ENCODE measurements at regions not wholly inside any gene's neighbourhood (a gene's known extent, or its start where the extent isn't known, plus 50 kb on each side); places are given as distances from the start of the nearest gene placed in this dataset.
"Not testable (repeated sequence)": the region's sequence is repeated elsewhere in the genome, so short reads cannot be mapped to it uniquely, and the experiment has no call there.

GRCh38 chr1:201732351-201732750 is 96.6 kb upstream of the IPO9 start:
- BruUV-seq (replicated peaks): no TSS peak
- no peak for DNase-seq
- Histone ChIP-seq H3K9me3 (ENCODE audit: insufficient read depth, low read depth) (no peaks in the 10 kb centered on the region), H3K4me2 (no peak overlapping the region), H3K9me2 (ENCODE audit: insufficient read depth) (no peaks in the 10 kb centered on the region), H3K4me1 (replicated peaks; ENCODE audit: insufficient read depth) (no peaks in the 10 kb centered on the region), H2AFZ (no peak overlapping the region), H3K4me3 (no peak overlapping the region), H3K79me2 (ENCODE audit: low read depth) (no peaks in the 10 kb centered on the region), H3K27ac (no peak overlapping the region), H3K27me3 (ENCODE audit: insufficient read depth, low read depth) (no peaks in the 10 kb centered on the region), H4K20me1 (ENCODE audit: insufficient read depth) (no peaks in the 10 kb centered on the region), H3F3A (ENCODE audit: insufficient read depth, low read depth) (no peaks in the 10 kb centered on the region), H3K36me3 (ENCODE audit: low read depth) (no peaks in the 10 kb centered on the region)
- intact Hi-C loops (cut with micrococcal nuclease; ENCODE audit: unreplicated experiment): no loop called here
- POLR2A ChIA-PET (ENCODE audit: unreplicated experiment): no interaction called here
- CTCF ChIA-PET: interaction anchor here (0.8 kb wide), 1 partner anchor 10 kb away, joined by 3 read pairs; no protein-coding TSS in a partner anchor
- no peak for TF ChIP-seq CTCF (conservative IDR thresholded peaks at IDR 0.05)

- intact Hi-C loops (cut with micrococcal nuclease; ENCODE audit: unreplicated experiment); CTCF ChIA-PET; H3F3A ChIP-seq (ENCODE audit: insufficient read depth, low read depth): not testable (repeated sequence)
Observed at GRCh38 chr1:201734221-201734620, 94.7 kb upstream of the IPO9 start.

GRCh38 chr1:201734786-201735185 is 94.2 kb upstream of the IPO9 start:
- Histone ChIP-seq H3K9me2 (ENCODE audit: insufficient read depth) (no peaks in the 10 kb centered on the region), H3K4me3 (no peak overlapping the region), H3K4me1 (replicated peaks; ENCODE audit: insufficient read depth) (no peaks in the 10 kb centered on the region), H3K79me2 (ENCODE audit: low read depth) (no peaks in the 10 kb centered on the region), H3K4me2 (no peak overlapping the region), H4K20me1 (ENCODE audit: insufficient read depth) (no peaks in the 10 kb centered on the region), H3K36me3 (ENCODE audit: low read depth) (no peaks in the 10 kb centered on the region), H3K27me3 (ENCODE audit: insufficient read depth, low read depth) (no peaks in the 10 kb centered on the region), H3F3A (ENCODE audit: insufficient read depth, low read depth) (no peaks in the 10 kb centered on the region), H3K27ac (no peak overlapping the region), H3K9me3 (ENCODE audit: insufficient read depth, low read depth) (no peaks in the 10 kb centered on the region), H2AFZ (no peak overlapping the region)
- intact Hi-C loops (cut with micrococcal nuclease; ENCODE audit: unreplicated experiment): no loop called here
- no TSS peak for BruUV-seq (replicated peaks)
- TF ChIP-seq EZH2 (IDR thresholded peaks at IDR 0.05; ENCODE audit: low read depth) (no peak), CTCF (conservative IDR thresholded peaks at IDR 0.05) (no peak)
- POLR2A ChIA-PET (ENCODE audit: unreplicated experiment): no interaction called here
- DNase-seq: no peak
- CTCF ChIA-PET: no interaction called here

More at GRCh38 chr1:201734221-201734620, 94.7 kb upstream of the IPO9 start:
- H3K79me2 ChIP-seq (ENCODE audit: low read depth); H2AFZ ChIP-seq; H3K4me1 ChIP-seq (replicated peaks; ENCODE audit: insufficient read depth); POLR2A ChIA-PET (ENCODE audit: unreplicated experiment); BruUV-seq (replicated peaks); H3K27me3 ChIP-seq (ENCODE audit: insufficient read depth, low read depth); H3K36me3 ChIP-seq (ENCODE audit: low read depth); H3K9me2 ChIP-seq (ENCODE audit: insufficient read depth); H3K4me2 ChIP-seq; H3K9me3 ChIP-seq (ENCODE audit: insufficient read depth, low read depth); H3K27ac ChIP-seq; H3K4me3 ChIP-seq; DNase-seq; H4K20me1 ChIP-seq (ENCODE audit: insufficient read depth): not testable (repeated sequence)

GRCh38 chr1:201736707-201737320 is 92.1 kb upstream of the IPO9 start:
- H3K4me2 ChIP-seq: no peak overlapping the region
- H3K27me3 ChIP-seq (ENCODE audit: insufficient read depth, low read depth): no peaks in the 10 kb centered on the region
- H3K9me2 ChIP-seq (ENCODE audit: insufficient read depth): no peaks in the 10 kb centered on the region
- BruUV-seq (replicated peaks): no TSS peak
- H2AFZ ChIP-seq: no peak overlapping the region
- DNase-seq: no peak
- 0 out of 2 replicates have a peak, but pooled peaks cover 6% of the 10 kb centered on the region for H3K79me2 ChIP-seq (ENCODE audit: low read depth)
- H3K27ac ChIP-seq: no peak overlapping the region
- no peaks in the 10 kb centered on the region for H4K20me1 ChIP-seq (ENCODE audit: insufficient read depth)
- peaks cover 4% of the 10 kb centered on the region; the same call in 1 of the 2 replicates for H3F3A ChIP-seq (ENCODE audit: insufficient read depth, low read depth)
- H3K4me1 ChIP-seq (replicated peaks; ENCODE audit: insufficient read depth): peaks cover 12% of the 10 kb centered on the region
- H3K4me3 ChIP-seq: no peak overlapping the region
- intact Hi-C loops (cut with micrococcal nuclease; ENCODE audit: unreplicated experiment): no loop called here
- ChIA-PET CTCF (interaction anchor here (0.6 to 1.1 kb wide), 2 partner anchors 16 to 24 kb away, joined by 3 to 4 read pairs; no protein-coding TSS in a partner anchor), POLR2A (ENCODE audit: unreplicated experiment) (no interaction called here)
- no peaks in the 10 kb centered on the region for H3K36me3 ChIP-seq (ENCODE audit: low read depth)
- no peaks in the 10 kb centered on the region for H3K9me3 ChIP-seq (ENCODE audit: insufficient read depth, low read depth)
- TF ChIP-seq CTCF (conservative IDR thresholded peaks at IDR 0.05) (no peak), EZH2 (IDR thresholded peaks at IDR 0.05; ENCODE audit: low read depth) (no peak)
